Activated CD4-positive, alpha-beta T cell treated with anti-CD3 and anti-CD28 coated beads for 36 hours (primary cell): ENCODE measurements at regions not wholly inside any gene's neighbourhood (a gene's known extent, or its start where the extent isn't known, plus 50 kb on each side); places are given as distances from the start of the nearest gene placed in this dataset.

Experiments used
- ATAC-seq: fragments of 200-7000 bp; cut with Tn5 transposase; one replicate; pipeline ENCODE4 v1.10.0; 2021; ENCODE audit warnings: mild to moderate bottlenecking, moderate library complexity
- CTCF ChIA-PET: fragments of 350-600 bp; sonication (Branson Sonifier 250); formaldehyde crosslinking; loops from one replicate; lab custom pipeline; 2021; ENCODE audit warnings: antibody characterized with exemption; lab: Charles Lee
- POLR2A ChIA-PET: fragments of 350-600 bp; sonication (Branson Sonifier 250); formaldehyde crosslinking; loops from one replicate; lab custom pipeline; 2021; ENCODE audit warnings: antibody characterized with exemption, inconsistent platforms; lab: Charles Lee
- DNase-seq: peaks from one replicate; pipeline ENCODE4 v3.0.0-alpha.2; 2020
- H3K27ac Mint-ChIP-seq: one replicate; pipeline ENCODE4 v1.8.0; 2021; ENCODE audit warnings: mixed read lengths
- H3K27me3 Mint-ChIP-seq: one replicate; pipeline ENCODE4 v1.8.0; 2021; ENCODE audit warnings: mixed read lengths
- H3K36me3 Mint-ChIP-seq: one replicate; pipeline ENCODE4 v1.8.0; 2021; ENCODE audit warnings: low read depth, mixed read lengths
- H3K4me1 Mint-ChIP-seq: one replicate; pipeline ENCODE4 v1.8.0; 2021; ENCODE audit warnings: mixed read lengths
- H3K4me3 Mint-ChIP-seq: one replicate; pipeline ENCODE4 v1.8.0; 2021; ENCODE audit warnings: mild to moderate bottlenecking, moderate library complexity, mixed read lengths
- H3K9me3 Mint-ChIP-seq: one replicate; pipeline ENCODE4 v1.8.0; 2021; ENCODE audit warnings: low read depth, mixed read lengths
- intact Hi-C, 2 experiments: fragments of 100-400 bp; cut with DNase I in 1 of 2; cut with micrococcal nuclease in 1 of 2; formaldehyde crosslinking; loops; one replicate each; pipeline versions ENCODE4 v1.14.2 to v1.15.1; 2022 to 2024; cut with DNase I, micrococcal nuclease

GRCh38 chr4:123937581-123937980 is 541.0 kb downstream of the SPRY1 start:
- Mint-ChIP-seq H3K27me3 (no peaks in the 10 kb centered on the region), H3K4me1 (no peaks in the 10 kb centered on the region), H3K27ac (no peak overlapping the region), H3K9me3 (no peaks in the 10 kb centered on the region), H3K36me3 (no peaks in the 10 kb centered on the region), H3K4me3 (no peak overlapping the region)
- intact Hi-C loops: no loop called here
- ChIA-PET POLR2A (no interaction called here), CTCF (interaction anchor here (0.6 kb wide), 1 partner anchor 24 kb away, joined by 3 read pairs; no protein-coding TSS in a partner anchor)
- DNase-seq (no peak), ATAC-seq (no peak)

- intact Hi-C loops: no loop called here
- H3K4me3 Mint-ChIP-seq: no peak overlapping the region
These were observed 543.0 kb downstream of the SPRY1 start for GRCh38 chr4:123939621-123940020.

GRCh38 chr4:123940604-123941003 is 544.0 kb downstream of the SPRY1 start:
- peaks cover 2% of the 10 kb centered on the region for H3K27me3 Mint-ChIP-seq
- intact Hi-C loops: no loop called here
- DNase-seq: no peak
- ATAC-seq: no peak
- H3K4me3 Mint-ChIP-seq: no peak overlapping the region
- H3K27ac Mint-ChIP-seq: no peak overlapping the region
- ChIA-PET POLR2A (no interaction called here), CTCF (no interaction called here)
- no peaks in the 10 kb centered on the region for H3K4me1 Mint-ChIP-seq
- no peaks in the 10 kb centered on the region for H3K36me3 Mint-ChIP-seq
- H3K9me3 Mint-ChIP-seq: no peaks in the 10 kb centered on the region

More at GRCh38 chr4:123939621-123940020, 543.0 kb downstream of the SPRY1 start:
- Mint-ChIP-seq H3K9me3 (no peaks in the 10 kb centered on the region), H3K36me3 (no peaks in the 10 kb centered on the region), H3K27ac (no peak overlapping the region), H3K4me1 (no peaks in the 10 kb centered on the region), H3K27me3 (peaks cover under 1% of the 10 kb centered on the region)
- no peak for ATAC-seq
- no peak for DNase-seq
- CTCF ChIA-PET: no interaction called here
- POLR2A ChIA-PET: no interaction called here

- Mint-ChIP-seq H3K9me3 (no peaks in the 10 kb centered on the region), H3K4me1 (no peaks in the 10 kb centered on the region), H3K36me3 (no peaks in the 10 kb centered on the region), H3K4me3 (no peak overlapping the region), H3K27ac (no peak overlapping the region), H3K27me3 (peaks cover 2% of the 10 kb centered on the region)
- no peak for ATAC-seq
- no peak for DNase-seq
- ChIA-PET CTCF (no interaction called here), POLR2A (no interaction called here)
- intact Hi-C loops: no loop called here
These were observed 544.7 kb downstream of the SPRY1 start for GRCh38 chr4:123941306-123941705.

DNA sequence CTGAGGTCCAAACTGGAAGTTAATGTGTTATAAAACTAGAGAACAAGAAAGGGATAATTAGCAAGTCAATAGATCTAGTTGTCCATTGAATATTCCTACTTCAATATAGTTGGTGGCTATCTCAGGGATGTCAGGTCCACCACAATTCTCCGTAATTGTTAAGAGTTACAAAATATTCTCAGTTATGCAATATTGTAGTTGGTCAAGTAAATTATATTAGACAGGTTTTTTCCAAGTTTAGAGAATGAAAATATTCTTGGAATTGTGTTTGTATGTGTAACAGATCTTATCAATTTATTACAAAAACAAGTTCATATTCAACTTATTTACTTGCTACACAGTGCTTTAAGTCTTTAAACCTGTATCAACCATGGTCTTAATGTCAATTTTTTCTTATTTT is 547.4 kb downstream of the SPRY1 start:
- H3K27ac Mint-ChIP-seq: no peak overlapping the region
- H3K36me3 Mint-ChIP-seq: no peaks in the 10 kb centered on the region
- H3K27me3 Mint-ChIP-seq: peaks cover 2% of the 10 kb centered on the region
- DNase-seq (no peak), ATAC-seq (no peak)
- ChIA-PET CTCF (no interaction called here), POLR2A (no interaction called here)
- no peak overlapping the region for H3K4me3 Mint-ChIP-seq
- intact Hi-C loops: no loop called here
- H3K4me1 Mint-ChIP-seq: no peaks in the 10 kb centered on the region
- H3K9me3 Mint-ChIP-seq: no peaks in the 10 kb centered on the region

DNA sequence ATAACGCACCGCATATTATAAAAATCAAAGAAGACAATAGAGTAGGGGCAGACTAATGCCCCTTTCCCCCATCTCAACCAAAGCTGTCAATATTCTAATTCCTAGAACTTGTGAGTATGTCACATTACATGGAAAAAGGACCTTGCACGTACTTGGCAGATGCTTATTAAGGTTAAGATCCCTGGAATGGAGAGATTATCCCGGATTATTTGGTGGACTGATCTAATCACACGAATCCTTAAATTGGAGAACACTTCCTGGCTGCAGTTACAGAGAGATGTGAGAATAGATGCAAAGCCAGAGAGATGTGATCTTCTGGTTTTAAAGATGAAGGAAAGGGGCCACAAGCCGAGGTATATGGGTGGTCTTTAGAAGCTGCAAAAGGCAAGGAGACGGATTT is 548.7 kb downstream of the SPRY1 start:
- H3K27ac Mint-ChIP-seq: no peak overlapping the region
- no peak for ATAC-seq
- no peak overlapping the region for H3K4me3 Mint-ChIP-seq
- intact Hi-C loops: no loop called here
- H3K27me3 Mint-ChIP-seq: peaks cover 2% of the 10 kb centered on the region
- no peaks in the 10 kb centered on the region for H3K9me3 Mint-ChIP-seq
- ChIA-PET POLR2A (no interaction called here), CTCF (no interaction called here)
- H3K4me1 Mint-ChIP-seq: no peaks in the 10 kb centered on the region
- DNase-seq: no peak
- H3K36me3 Mint-ChIP-seq: no peaks in the 10 kb centered on the region

- no peak for DNase-seq
- ATAC-seq: no peak
- Mint-ChIP-seq H3K9me3 (no peaks in the 10 kb centered on the region), H3K4me1 (no peaks in the 10 kb centered on the region), H3K27ac (no peak overlapping the region), H3K4me3 (no peak overlapping the region), H3K27me3 (no peaks in the 10 kb centered on the region), H3K36me3 (no peaks in the 10 kb centered on the region)
- ChIA-PET POLR2A (interaction anchor here (0.6 kb wide), 1 partner anchor 246 kb away, joined by 7 read pairs; no protein-coding TSS in a partner anchor), CTCF (no interaction called here)
- intact Hi-C loops: no loop called here
These were observed 553.9 kb downstream of the SPRY1 start for GRCh38 chr4:123950530-123950929.

DNA sequence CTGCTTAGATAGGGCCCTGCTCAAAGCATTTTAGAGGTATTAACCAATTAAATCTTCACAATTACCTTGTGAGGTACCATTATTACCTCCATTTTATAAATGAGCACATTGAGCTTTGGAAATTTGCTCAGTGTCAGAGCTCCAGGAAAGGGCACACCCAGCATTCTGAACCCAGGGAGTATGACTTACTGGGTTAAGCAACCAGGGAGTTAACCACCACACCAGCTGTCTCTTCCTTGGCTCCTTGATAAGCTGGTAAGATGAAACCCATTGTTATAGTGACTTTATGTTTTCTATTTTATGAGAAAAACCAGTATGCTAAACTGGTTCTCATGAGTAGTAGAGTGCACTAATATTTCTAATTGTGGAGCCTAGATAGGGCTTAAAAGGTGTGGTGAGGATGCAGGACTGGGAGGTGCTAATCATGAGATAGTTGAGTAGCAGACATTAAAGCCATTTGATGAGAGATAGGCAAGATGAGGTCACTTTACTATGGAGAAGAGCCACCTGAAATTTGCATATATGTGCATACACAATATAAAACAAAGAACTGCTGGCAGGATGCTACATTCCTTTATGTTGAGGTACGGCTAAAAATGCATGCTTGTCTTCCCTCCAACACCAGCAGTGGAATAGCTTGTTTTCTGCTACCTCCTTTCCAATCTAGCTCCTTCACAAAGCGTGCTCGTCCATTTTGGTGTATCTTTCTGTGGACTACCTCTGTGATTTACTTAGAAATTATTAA is 556.1 kb downstream of the SPRY1 start:
- Mint-ChIP-seq H3K4me1 (no peaks in the 10 kb centered on the region), H3K36me3 (no peaks in the 10 kb centered on the region), H3K27me3 (no peaks in the 10 kb centered on the region), H3K9me3 (no peaks in the 10 kb centered on the region), H3K4me3 (no peak overlapping the region), H3K27ac (no peak overlapping the region)
- no peak for ATAC-seq
- intact Hi-C loops: no loop called here
- CTCF ChIA-PET: no interaction called here
- POLR2A ChIA-PET: no interaction called here
- DNase-seq: no peak

- H3K9me3 Mint-ChIP-seq: no peaks in the 10 kb centered on the region
- no peak for ATAC-seq
These were observed 557.0 kb downstream of the SPRY1 start for GRCh38 chr4:123953566-123953965.

GRCh38 chr4:123954220-123954619 is 557.6 kb downstream of the SPRY1 start:
- H3K27me3 Mint-ChIP-seq: peaks cover 2% of the 10 kb centered on the region
- no peaks in the 10 kb centered on the region for H3K4me1 Mint-ChIP-seq
- no peaks in the 10 kb centered on the region for H3K36me3 Mint-ChIP-seq

More at GRCh38 chr4:123953566-123953965, 557.0 kb downstream of the SPRY1 start:
- intact Hi-C loops: no loop called here
- Mint-ChIP-seq H3K4me1 (no peaks in the 10 kb centered on the region), H3K27ac (no peak overlapping the region), H3K4me3 (no peak overlapping the region), H3K36me3 (no peaks in the 10 kb centered on the region), H3K27me3 (peaks cover 2% of the 10 kb centered on the region)
- no peak for DNase-seq
- ChIA-PET CTCF (no interaction called here), POLR2A (no interaction called here)

GRCh38 chr4:123955167-123955800 is 558.7 kb downstream of the SPRY1 start:
- CTCF ChIA-PET: no interaction called here
- DNase-seq: no peak
- peaks cover 4% of the 10 kb centered on the region for H3K27me3 Mint-ChIP-seq

More at GRCh38 chr4:123954220-123954619, 557.6 kb downstream of the SPRY1 start:
- ATAC-seq: no peak
- CTCF ChIA-PET: no interaction called here
- Mint-ChIP-seq H3K4me3 (no peak overlapping the region), H3K27ac (no peak overlapping the region), H3K9me3 (no peaks in the 10 kb centered on the region)
- no peak for DNase-seq
- POLR2A ChIA-PET: no interaction called here
- intact Hi-C loops: no loop called here

DNA sequence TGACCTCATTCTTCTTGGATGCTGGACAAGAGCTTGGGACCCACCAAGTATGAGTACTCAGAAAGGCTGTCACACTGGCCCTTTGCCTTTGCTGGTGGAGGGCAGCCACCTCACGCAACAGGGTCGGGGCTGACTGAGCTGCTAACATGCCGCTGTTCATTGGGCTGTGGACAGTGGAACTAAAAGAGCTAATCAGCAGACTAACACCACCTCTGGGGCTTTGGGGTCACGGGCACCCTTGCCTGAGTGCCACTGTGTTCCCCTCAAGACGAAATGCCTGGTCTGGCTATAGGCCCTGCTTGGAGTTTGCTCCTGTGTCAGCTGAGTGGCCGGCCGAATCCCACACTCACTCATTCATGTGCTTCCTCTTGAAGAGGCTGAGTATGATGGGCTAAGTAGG is 559.6 kb downstream of the SPRY1 start:
- intact Hi-C loops: no loop called here
- ATAC-seq (no peak), DNase-seq (no peak)
- Mint-ChIP-seq H3K36me3 (no peaks in the 10 kb centered on the region), H3K9me3 (no peaks in the 10 kb centered on the region), H3K27me3 (peaks cover 4% of the 10 kb centered on the region), H3K4me1 (no peaks in the 10 kb centered on the region), H3K27ac (no peak overlapping the region), H3K4me3 (no peak overlapping the region)
- ChIA-PET POLR2A (no interaction called here), CTCF (no interaction called here)

More at GRCh38 chr4:123955167-123955800, 558.7 kb downstream of the SPRY1 start:
- intact Hi-C loops: no loop called here
- Mint-ChIP-seq H3K9me3 (no peaks in the 10 kb centered on the region), H3K4me3 (no peak overlapping the region), H3K4me1 (no peaks in the 10 kb centered on the region), H3K27ac (no peak overlapping the region), H3K36me3 (no peaks in the 10 kb centered on the region)
- POLR2A ChIA-PET: no interaction called here
- no peak for ATAC-seq
